ENCODE measurements at regions not wholly inside any gene's neighbourhood (a gene's known extent, or its start where the extent isn't known, plus 50 kb on each side); places are given as distances from the start of the nearest gene placed in this dataset.

DNA sequence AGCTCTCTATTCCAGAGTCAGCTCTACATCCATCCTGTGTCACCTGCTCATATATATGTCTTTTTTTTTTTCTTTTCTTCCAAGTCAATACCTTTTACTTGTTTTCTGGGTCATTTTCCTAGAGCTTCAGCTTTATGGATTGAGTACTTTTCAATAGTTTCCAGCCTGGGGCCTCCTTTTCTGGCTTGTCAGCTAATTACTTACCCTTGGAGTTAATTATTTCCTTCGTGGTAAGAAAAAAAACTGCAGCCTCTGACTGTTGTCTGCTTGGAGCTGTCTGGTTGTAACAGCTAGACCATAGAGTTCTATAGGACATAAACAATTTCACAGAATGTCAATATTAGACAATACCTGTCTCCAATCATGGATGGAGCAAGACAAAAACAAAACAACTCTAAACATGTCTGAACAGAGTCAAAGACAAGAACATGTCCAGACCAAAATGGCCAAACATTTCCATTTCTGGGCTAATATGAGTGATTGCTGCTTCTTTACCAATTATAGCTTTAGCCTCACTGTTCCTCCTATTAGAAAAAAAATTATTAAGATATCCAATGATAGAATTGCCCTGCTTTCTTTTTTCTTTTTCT lies 643.1 kb downstream of the SLC4A3 start:
- intact Hi-C loops (cut with micrococcal nuclease): no loop called here

DNA sequence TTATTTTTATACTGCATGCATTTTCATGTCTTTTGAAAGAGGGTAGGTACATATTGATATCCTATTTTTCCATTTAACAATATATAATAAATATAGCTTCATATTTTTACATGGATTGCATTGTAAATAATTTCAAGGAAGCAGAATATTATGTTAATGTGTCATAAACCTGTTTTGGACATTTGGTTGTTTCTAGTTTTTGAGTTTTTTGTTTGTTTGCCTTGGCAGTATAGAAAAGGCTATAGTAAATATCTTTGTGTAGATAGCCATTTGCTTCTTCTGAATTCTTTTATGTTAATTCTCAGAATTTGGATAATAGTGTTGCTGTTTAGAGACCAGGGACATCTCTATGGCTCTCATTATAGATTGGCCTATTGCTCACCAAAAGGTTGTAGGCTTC lies 645.2 kb downstream of the SLC4A3 start:
- intact Hi-C loops (cut with micrococcal nuclease): no loop called here

DNA sequence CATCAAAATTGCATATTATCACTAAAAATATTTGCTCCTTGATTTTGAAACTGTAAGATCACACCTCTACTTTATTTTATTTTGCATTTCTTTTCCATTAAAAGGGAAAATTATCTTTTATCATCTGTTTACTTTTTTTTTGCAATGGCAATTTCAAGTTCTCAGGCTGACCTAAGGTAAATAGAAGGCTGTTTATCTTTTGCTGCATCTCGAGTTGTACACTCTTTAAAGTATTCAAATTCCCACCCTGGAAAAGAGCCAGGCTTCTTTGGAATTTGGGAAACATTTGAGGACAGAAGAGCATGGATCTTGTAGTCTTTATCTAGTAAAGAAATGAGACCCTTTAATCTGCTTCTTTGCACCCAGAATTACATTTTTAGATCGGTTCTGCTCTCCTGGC lies 645.7 kb downstream of the SLC4A3 start:
- intact Hi-C loops (cut with micrococcal nuclease): no loop called here

DNA sequence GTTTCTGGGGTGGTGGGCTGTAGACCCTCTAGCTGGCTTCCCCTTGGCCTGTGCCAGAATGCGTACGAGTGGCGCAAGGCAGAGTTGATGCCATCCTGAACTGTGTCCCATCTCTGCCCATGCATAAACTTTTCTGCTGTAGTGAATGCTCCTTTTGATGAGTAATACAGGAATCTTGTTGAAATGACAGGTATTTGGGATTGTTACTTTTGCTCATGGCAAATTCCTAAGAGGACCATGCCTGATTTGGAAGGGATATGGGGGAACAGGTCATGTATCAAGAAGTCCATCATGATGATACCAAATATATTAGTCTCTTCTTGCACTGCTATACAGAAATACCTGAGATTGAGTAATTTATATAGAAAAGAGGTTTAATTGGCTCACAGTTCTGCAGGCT lies 648.0 kb downstream of the SLC4A3 start:
- intact Hi-C loops (cut with micrococcal nuclease): no loop called here

DNA sequence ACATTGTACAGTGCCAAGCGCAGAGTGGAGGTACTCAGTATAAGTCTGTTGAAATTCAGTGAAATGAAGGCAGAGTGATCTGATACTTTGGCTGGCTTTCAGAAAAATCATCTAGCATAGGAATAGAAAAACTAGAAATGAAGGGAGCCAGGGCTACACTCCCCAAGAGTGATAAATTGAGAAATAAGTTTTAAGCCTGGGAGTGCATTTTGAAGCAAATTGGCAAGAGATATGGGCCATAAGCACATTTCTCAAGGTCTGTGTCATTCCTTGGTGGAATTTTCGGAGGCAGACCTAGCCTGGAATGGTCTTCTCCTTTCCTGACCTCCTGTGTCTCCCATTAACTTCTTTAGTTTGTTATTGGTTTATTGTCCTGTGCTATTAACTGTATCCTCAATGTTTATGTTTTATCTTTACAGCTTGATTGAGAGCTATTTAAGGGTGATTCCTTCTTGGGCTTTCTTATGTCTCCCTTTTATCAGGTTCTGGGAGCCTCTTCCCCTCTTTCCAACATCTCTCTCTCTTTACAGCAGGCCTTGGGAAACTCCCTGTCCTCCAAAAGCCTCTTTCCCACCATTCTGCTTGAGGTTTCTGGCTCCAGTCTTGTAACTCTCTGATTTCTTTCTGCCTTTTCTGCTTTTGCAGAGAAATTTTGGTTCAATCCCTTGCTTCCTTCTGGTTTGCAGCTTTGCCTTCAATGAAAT lies 649.5 kb downstream of the SLC4A3 start:
- intact Hi-C loops (cut with micrococcal nuclease): no loop called here

DNA sequence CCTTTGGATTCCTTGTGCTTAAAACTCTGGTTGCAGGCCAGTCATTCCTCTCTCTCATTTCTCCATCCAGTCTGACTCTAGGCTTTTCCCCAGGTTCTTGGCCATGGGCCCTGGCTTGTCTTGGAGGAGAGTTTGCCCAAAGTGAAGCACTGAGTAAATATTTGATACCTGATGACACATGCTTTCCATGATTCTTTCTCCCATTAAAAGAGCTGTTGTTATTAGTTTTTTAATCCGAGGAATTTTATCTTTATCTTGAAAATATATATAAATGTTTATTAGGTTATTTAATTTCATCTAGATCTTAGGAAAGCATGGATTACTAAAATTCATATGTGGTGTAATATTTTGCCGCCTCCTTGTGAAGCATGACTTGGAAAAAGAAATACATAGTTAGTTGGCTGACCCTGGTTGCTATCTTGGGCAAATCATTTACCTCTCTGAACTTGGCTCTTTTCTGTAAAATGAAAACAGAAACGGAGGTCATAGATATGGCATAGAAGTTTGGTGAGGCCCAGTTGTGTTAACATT lies 650.1 kb downstream of the SLC4A3 start:
- intact Hi-C loops (cut with micrococcal nuclease): no loop called here

DNA sequence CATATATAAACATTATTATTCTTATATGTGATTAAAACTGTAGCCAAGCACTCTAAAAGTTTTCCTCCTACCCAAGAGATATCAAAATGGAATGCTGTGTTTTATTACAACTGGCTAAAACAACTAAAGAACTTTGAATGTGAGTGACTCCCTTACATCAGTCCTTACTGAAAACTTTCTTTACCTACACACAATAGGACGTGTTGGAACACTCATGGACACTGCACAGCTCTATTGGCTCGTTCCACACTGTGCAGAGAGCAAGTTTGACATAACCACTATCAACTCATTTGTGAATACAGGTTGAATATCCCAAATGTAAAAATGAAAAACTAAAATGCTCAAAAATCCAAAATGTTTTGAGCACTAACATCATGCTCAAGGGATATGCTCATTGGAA lies 650.6 kb downstream of the SLC4A3 start:
- intact Hi-C loops (cut with micrococcal nuclease): no loop called here

DNA sequence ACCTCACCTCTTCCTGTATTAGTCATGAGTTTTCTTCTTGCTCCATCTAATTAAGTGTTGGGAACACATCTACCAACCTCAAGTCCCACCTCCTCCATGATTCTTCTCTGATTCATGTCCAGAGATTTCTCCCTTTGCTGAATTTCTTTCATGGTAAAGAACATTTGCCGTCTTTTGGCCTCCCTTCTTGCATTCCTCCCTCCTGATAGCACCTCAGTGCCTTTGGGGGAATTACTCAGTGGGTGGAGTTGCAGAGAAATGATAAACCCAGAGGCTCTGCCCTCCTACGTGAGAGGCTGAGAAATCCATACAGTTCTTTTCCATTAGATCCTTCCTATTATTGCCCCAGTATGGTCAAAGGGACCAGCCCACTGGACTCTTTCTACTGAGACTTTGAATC lies 651.9 kb downstream of the SLC4A3 start:
- intact Hi-C loops (cut with micrococcal nuclease): no loop called here

DNA sequence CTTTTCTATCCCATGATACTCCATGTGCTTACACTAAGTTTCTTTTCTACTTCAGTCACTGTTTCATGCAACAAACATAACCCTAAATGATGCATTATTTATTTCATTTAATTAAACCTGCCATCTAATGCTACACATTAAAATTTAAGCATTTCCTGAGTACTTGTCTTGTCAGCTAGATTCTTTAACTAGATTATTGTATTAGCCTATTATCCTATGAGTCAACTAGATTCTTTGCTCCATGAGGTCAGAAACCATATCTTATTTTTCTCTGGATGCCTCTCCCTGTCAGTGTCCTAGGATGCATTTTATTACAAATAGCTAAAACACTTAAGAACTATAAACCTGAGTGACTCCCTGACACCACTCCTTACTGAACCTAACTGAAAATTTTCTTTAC lies 652.4 kb downstream of the SLC4A3 start:
- intact Hi-C loops (cut with micrococcal nuclease): no loop called here

DNA sequence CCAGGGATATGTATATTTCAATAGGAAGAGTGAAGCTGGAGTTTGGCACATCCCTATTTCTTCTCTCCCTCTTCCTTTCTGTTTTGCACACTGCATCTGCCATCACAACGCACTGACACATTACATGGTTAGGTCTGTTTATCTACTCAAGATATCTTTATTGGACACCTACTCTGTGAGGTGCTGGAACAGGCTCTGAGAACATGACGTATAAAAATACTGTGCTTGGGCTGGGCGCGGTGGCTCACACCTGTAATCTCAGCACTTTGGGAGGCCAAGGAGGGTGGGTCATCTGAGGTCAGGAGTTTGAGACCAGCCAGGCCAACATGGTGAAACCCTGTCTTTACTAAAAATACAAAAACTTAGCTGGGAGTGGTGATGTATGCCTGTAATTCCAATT lies 653.3 kb downstream of the SLC4A3 start:
- intact Hi-C loops (cut with micrococcal nuclease): no loop called here

DNA sequence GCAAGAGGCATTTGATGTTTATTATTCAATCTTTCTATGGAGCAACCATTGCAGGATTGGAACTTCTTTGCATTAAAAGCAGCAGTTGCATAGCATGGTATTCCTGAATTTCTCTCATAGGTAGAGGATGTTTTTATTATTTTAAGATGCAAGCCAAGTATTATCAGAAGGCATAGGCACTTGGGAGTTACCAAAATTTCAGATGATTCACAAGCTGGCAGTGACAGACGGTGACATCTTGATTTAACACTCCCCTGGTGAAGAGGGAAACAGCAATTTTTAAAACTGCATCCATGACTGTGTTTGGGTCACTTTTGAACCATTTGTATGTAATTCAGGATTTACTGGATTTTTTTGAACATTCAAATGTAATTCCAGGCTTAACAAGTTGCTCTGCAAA lies 654.3 kb downstream of the SLC4A3 start:
- intact Hi-C loops (cut with micrococcal nuclease): no loop called here

DNA sequence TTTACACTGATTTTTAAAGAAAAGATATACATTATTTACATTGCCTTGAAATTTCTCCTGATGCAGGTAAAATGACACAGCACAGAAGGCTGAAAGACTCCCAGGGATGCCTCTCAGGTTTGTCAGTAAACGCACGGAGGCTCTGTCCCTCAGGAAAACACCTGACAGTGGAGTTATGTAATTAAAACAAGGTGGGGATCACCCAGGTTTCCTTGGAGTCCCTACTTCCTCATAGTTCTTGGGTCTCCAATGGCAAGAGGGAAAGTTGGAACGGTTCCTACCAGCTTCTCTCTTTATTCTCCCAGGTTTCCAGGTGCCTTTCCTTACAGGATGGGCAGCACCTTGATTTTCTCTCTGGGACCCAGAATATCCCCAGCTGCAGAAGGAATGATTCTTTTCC lies 654.8 kb downstream of the SLC4A3 start:
- intact Hi-C loops (cut with micrococcal nuclease): no loop called here

DNA sequence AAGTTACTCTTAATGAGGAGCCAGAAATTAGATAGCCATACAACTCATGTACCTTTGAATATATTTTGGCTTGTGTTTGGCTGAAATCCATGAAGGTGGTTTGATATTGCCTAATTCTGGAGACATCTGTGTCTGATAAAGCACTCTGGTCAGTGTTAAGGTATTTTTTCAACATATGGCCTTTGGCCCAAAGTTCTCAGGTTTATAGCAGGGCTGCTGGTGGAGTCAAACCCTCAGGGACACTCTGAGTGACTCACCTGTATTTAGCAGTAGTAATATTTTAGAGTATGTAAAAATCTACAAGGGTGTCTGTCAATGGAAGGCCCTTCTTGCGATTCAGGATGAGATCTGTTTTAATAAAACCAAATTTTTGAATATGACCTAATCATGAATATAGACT lies 666.5 kb downstream of the SLC4A3 start:
- intact Hi-C loops (cut with micrococcal nuclease): no loop called here

DNA sequence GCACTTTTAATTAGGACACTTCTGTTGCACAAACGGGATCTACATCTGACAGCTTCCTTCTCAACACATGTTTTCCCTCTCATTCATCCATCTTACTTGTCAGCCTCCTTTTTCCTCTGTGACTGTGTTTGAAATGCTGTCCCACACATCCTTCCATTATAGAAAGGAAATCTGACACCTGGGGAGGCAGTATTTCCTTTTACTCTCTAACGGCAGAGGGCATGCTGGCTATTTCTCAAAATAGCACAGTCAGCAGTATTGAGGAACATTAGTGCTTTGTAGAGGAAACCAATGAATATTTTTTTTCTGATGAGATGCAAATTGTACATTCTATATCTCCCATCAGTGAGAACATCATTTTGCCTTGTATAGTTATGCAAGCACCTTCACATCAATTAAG lies 668.7 kb downstream of the SLC4A3 start:
- intact Hi-C loops (cut with micrococcal nuclease): no loop called here

DNA sequence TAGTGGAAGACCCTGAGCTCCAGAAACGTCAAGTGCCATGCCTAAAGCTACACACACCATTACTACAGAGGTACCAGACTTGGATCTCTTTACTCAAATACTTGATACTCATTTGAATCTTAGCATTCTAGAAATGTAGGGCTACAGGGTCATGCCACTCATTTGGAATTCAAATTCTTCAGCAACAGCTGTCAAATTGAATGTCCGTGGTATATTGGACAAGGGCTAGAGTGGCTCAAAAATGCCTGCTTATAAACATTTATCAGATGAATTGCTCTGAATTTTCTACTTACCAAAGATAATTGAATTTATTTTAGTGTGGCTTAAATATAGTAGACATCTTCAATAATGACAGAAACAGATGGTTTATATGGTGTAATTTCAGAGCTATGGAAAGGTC lies 669.7 kb downstream of the SLC4A3 start:
- intact Hi-C loops (cut with micrococcal nuclease): no loop called here

DNA sequence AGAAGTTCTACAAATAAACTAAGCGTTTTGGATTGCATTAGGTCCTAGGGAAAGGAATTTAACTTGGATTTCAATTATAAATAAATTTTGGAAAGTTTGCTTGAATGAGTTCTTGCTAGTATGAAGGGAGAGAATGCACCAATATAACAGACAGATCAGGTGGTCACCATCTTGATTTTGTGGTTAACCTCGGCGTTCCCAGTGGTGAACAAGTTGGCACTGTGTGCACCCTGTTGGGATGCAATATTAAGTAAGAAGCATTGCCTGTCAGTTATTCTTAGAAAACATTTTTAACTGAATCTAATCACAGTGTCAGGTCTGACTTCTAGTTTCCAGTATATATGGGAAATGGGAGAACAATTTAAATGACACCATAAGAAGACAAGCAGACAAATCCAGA lies 673.4 kb downstream of the SLC4A3 start:
- intact Hi-C loops (cut with micrococcal nuclease): no loop called here

DNA sequence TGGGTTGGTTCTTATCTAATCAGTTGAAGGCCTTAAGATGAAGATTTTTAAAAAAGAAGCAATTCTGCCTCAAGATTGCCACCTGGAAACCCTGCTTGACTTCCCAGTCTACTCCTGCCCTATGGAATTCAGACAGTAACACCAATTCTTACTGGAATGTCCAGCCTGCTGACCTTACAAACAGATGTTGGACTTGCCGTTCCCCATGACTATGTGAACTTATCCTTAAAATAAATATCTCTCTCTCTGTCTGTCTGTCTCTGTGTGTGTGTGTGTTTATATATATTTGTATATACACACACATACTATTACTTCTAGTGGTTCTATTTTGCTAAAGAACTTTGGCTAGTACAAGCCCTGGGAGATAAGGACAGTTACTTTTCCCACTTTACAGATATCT lies 675.3 kb downstream of the SLC4A3 start:
- intact Hi-C loops (cut with micrococcal nuclease): no loop called here

DNA sequence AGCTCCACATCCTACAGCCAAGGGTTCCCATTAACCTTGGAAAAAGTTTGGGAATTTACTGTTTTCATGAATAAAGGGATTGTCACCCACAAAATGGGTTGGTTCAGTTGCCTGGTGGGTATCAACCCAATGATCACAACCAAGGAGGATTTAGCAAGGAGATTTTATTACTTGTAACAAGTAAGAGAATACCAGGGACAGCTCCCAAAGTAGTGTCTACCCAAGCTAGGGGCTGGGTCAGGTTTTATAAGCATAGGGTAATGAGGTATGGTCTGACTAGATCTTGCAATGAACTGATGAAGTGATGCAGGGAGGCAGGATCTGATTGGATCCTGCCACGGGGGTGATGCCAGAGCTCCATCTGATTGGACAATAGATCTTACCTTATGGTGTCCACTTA lies 681.8 kb downstream of the SLC4A3 start:
- intact Hi-C loops (cut with micrococcal nuclease): no loop called here

DNA sequence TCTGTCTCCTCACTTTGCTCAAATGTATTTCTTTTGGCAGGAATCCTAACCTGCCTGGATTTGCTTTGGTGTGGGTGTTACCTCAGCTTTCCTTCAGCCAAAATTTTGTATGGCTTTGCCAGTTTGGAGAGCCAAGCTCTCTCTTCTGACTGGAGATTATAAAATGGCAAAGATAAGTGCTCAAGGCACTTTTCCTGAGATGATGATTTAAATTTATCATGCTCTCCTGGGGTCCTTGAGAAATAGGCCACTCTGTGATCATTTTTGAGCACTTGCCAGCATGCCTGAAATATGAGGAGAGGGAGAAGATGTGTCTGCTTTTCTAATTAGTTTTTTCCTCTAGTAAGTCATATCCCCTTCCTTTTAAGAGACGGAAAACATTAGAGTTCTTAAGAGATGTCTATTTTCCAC lies 683.0 kb downstream of the SLC4A3 start:
- intact Hi-C loops (cut with micrococcal nuclease): no loop called here

DNA sequence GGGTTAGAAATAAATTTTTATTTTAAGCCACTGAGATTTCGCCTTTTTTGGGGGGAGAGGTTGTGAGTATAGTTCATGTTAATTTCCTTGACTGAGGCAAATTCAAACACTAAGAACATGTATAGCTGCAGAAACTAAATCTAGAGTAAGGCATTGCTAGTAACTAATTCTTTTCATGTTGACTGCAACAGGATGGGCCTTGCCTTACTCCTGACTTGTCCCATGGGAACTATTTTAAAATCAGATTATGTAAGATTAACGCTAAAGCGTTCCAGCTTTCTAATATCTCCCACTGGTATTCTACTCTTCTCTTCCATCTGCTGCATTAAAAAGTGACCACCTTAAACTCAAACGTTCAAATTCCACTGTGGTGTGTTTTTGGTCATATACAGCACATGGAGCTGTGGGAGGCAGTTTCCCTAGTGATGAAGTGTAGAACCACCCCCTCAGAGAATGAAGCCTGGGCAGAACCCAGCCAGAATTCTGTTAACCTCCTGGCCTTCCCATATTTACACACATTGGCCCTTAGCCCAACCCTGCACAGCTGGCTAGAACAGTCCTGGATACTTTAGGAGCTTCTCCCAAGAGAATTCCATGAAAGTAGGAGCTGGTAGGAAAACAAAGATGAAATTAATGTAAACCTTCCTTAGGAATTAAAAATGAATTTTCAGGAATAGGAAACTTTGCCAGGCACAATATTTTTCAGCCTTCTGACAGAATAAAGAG lies 687.8 kb downstream of the SLC4A3 start:
- intact Hi-C loops (cut with micrococcal nuclease): no loop called here

DNA sequence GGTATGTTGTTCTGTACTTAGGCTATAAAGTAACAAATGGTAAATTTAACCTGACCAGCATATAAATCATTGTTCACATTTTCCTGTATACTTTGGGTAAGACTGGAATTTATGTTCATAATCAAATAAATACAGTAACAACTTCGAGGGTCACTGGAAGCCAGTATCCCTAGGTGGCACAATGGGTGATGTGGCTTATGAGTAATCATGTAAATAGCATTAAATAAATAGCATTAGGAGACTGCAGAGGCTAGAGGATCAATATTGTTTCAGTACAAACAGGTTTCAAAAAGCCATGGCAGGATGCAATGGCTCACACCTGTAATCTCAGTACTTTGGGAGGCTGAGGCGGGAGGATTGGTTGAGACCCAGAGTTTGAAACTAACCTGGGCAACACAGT lies 690.6 kb downstream of the SLC4A3 start:
- intact Hi-C loops (cut with micrococcal nuclease): no loop called here

DNA sequence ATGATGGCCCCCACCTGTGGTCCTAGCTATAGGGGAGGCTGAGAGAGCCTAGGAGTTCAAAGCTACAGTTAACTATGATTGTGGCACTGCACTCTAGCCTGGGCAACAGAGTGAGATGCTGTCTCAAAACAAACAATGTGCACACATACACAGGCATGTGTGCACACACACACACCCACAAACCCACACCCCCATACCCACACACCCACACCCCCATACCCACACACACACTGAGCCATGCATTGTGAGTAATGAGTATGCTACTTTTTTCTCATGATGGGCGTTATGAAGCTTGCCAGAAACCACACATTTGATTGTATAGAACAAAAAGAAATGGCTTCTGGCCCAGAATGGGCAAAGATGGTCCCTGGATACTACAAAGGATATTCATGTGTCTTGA lies 691.1 kb downstream of the SLC4A3 start:
- intact Hi-C loops (cut with micrococcal nuclease): no loop called here

DNA sequence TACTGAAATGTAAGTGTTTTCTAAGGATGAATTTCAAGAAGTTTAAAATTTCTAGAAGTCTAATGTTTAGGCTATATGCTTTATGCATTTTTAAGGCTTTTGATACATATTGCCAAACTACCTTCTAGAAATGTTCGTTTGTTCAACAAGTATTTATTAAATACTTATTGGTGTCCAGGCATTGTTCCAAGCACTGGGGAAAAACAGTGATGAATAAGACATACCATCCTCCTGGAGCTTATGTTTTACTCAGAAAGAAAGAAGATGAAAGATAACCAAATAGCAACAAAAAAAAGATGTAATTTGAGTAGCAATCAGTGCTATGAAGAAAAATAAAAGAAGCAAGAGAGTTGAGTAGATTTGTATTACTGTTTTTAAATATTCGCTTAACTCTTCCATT lies 692.9 kb downstream of the SLC4A3 start:
- intact Hi-C loops (cut with micrococcal nuclease): no loop called here
